ENCODE measurements at regions not wholly inside any gene's neighbourhood (a gene's known extent, or its start where the extent isn't known, plus 50 kb on each side); places are given as distances from the start of the nearest gene placed in this dataset.

GRCh38 chr5:2376486-2376885 lies 375.0 kb downstream of the IRX2 start:
- Histone ChIP-seq H3K36me3 (ENCODE audit: control insufficient read depth, insufficient read depth, low read length) (no peaks in the 10 kb centered on the region), H3K4me1 (ENCODE audit: control insufficient read depth, insufficient read depth, low read length) (no peaks in the 10 kb centered on the region), H3K9ac (ENCODE audit: low read length) (no peak overlapping the region), H3K4me3 (ENCODE audit: low read length) (no peak overlapping the region), H3K9me3 (ENCODE audit: control insufficient read depth, low read length) (no peaks in the 10 kb centered on the region), H3K27me3 (ENCODE audit: control insufficient read depth, insufficient read depth, low read length) (no peaks in the 10 kb centered on the region)

- no peaks in the 10 kb centered on the region for H3K4me1 ChIP-seq (ENCODE audit: control insufficient read depth, insufficient read depth, low read length)
- H3K4me3 ChIP-seq (ENCODE audit: low read length) = no peak overlapping the region
- H3K27me3 ChIP-seq (ENCODE audit: control insufficient read depth, insufficient read depth, low read length) = no peaks in the 10 kb centered on the region
- no peaks in the 10 kb centered on the region for H3K9me3 ChIP-seq (ENCODE audit: control insufficient read depth, low read length)
- H3K36me3 ChIP-seq (ENCODE audit: control insufficient read depth, insufficient read depth, low read length) = no peaks in the 10 kb centered on the region
- H3K9ac ChIP-seq (ENCODE audit: low read length) = no peak overlapping the region
These were observed 375.7 kb downstream of the IRX2 start for GRCh38 chr5:2375757-2376250.

- Histone ChIP-seq H3K27me3 (ENCODE audit: control insufficient read depth, insufficient read depth, low read length) (no peaks in the 10 kb centered on the region), H3K4me1 (ENCODE audit: control insufficient read depth, insufficient read depth, low read length) (no peaks in the 10 kb centered on the region), H3K4me3 (ENCODE audit: low read length) (no peak overlapping the region), H3K9me3 (ENCODE audit: control insufficient read depth, low read length) (no peaks in the 10 kb centered on the region), H3K36me3 (ENCODE audit: control insufficient read depth, insufficient read depth, low read length) (no peaks in the 10 kb centered on the region), H3K9ac (ENCODE audit: low read length) (no peak overlapping the region)
These were observed 376.2 kb downstream of the IRX2 start for GRCh38 chr5:2375291-2375690.

- Histone ChIP-seq H3K36me3 (ENCODE audit: control insufficient read depth, insufficient read depth, low read length) (no peaks in the 10 kb centered on the region), H3K27me3 (ENCODE audit: control insufficient read depth, insufficient read depth, low read length) (no peaks in the 10 kb centered on the region), H3K4me3 (ENCODE audit: low read length) (no peak overlapping the region), H3K9me3 (ENCODE audit: control insufficient read depth, low read length) (no peaks in the 10 kb centered on the region), H3K9ac (ENCODE audit: low read length) (no peak overlapping the region), H3K4me1 (ENCODE audit: control insufficient read depth, insufficient read depth, low read length) (no peaks in the 10 kb centered on the region)
These were observed 376.8 kb downstream of the IRX2 start for GRCh38 chr5:2374703-2375102.

- Histone ChIP-seq H3K9ac (ENCODE audit: low read length) (no peak overlapping the region), H3K4me3 (ENCODE audit: low read length) (no peak overlapping the region), H3K4me1 (ENCODE audit: control insufficient read depth, insufficient read depth, low read length) (no peaks in the 10 kb centered on the region), H3K36me3 (ENCODE audit: control insufficient read depth, insufficient read depth, low read length) (no peaks in the 10 kb centered on the region), H3K9me3 (ENCODE audit: control insufficient read depth, low read length) (no peaks in the 10 kb centered on the region), H3K27me3 (ENCODE audit: control insufficient read depth, insufficient read depth, low read length) (no peaks in the 10 kb centered on the region)
These were observed 377.8 kb downstream of the IRX2 start for GRCh38 chr5:2373631-2374030.

GRCh38 chr5:2371419-2371710 lies 380.1 kb downstream of the IRX2 start:
- Histone ChIP-seq H3K36me3 (ENCODE audit: control insufficient read depth, insufficient read depth, low read length) (no peaks in the 10 kb centered on the region), H3K27me3 (ENCODE audit: control insufficient read depth, insufficient read depth, low read length) (no peaks in the 10 kb centered on the region), H3K4me3 (ENCODE audit: low read length) (no peak overlapping the region), H3K9me3 (ENCODE audit: control insufficient read depth, low read length) (no peaks in the 10 kb centered on the region), H3K9ac (ENCODE audit: low read length) (no peak overlapping the region), H3K4me1 (ENCODE audit: control insufficient read depth, insufficient read depth, low read length) (no peaks in the 10 kb centered on the region)

GRCh38 chr5:2370626-2371418 lies 380.7 kb downstream of the IRX2 start:
- Histone ChIP-seq H3K9ac (ENCODE audit: low read length) (no peak overlapping the region), H3K9me3 (ENCODE audit: control insufficient read depth, low read length) (no peaks in the 10 kb centered on the region), H3K36me3 (ENCODE audit: control insufficient read depth, insufficient read depth, low read length) (no peaks in the 10 kb centered on the region), H3K4me3 (ENCODE audit: low read length) (no peak overlapping the region), H3K4me1 (ENCODE audit: control insufficient read depth, insufficient read depth, low read length) (no peaks in the 10 kb centered on the region), H3K27me3 (ENCODE audit: control insufficient read depth, insufficient read depth, low read length) (no peaks in the 10 kb centered on the region)

GRCh38 chr5:2369178-2369577 lies 382.3 kb downstream of the IRX2 start:
- Histone ChIP-seq H3K9me3 (ENCODE audit: control insufficient read depth, low read length) (no peaks in the 10 kb centered on the region), H3K27me3 (ENCODE audit: control insufficient read depth, insufficient read depth, low read length) (no peaks in the 10 kb centered on the region), H3K9ac (ENCODE audit: low read length) (no peak overlapping the region), H3K4me1 (ENCODE audit: control insufficient read depth, insufficient read depth, low read length) (no peaks in the 10 kb centered on the region), H3K36me3 (ENCODE audit: control insufficient read depth, insufficient read depth, low read length) (no peaks in the 10 kb centered on the region), H3K4me3 (ENCODE audit: low read length) (no peak overlapping the region)

- no peaks in the 10 kb centered on the region for H3K36me3 ChIP-seq (ENCODE audit: control insufficient read depth, insufficient read depth, low read length)
- H3K9me3 ChIP-seq (ENCODE audit: control insufficient read depth, low read length) = no peaks in the 10 kb centered on the region
- no peaks in the 10 kb centered on the region for H3K4me1 ChIP-seq (ENCODE audit: control insufficient read depth, insufficient read depth, low read length)
These were observed 384.7 kb downstream of the IRX2 start for GRCh38 chr5:2366816-2367215.

GRCh38 chr5:2357309-2357708 lies 394.2 kb downstream of the IRX2 start:
- no peaks in the 10 kb centered on the region for H3K4me1 ChIP-seq (ENCODE audit: control insufficient read depth, insufficient read depth, low read length)
- H3K4me3 ChIP-seq (ENCODE audit: low read length) = no peak overlapping the region
- H3K9me3 ChIP-seq (ENCODE audit: control insufficient read depth, low read length) = no peaks in the 10 kb centered on the region
- H3K9ac ChIP-seq (ENCODE audit: low read length) = no peak overlapping the region
- H3K36me3 ChIP-seq (ENCODE audit: control insufficient read depth, insufficient read depth, low read length) = no peaks in the 10 kb centered on the region
- no peaks in the 10 kb centered on the region for H3K27me3 ChIP-seq (ENCODE audit: control insufficient read depth, insufficient read depth, low read length)

More at GRCh38 chr5:2366816-2367215, 384.7 kb downstream of the IRX2 start:
- Histone ChIP-seq H3K27me3 (ENCODE audit: control insufficient read depth, insufficient read depth, low read length) (no peaks in the 10 kb centered on the region), H3K9ac (ENCODE audit: low read length) (no peak overlapping the region), H3K4me3 (ENCODE audit: low read length) (no peak overlapping the region)

- no peaks in the 10 kb centered on the region for H3K4me1 ChIP-seq (ENCODE audit: control insufficient read depth, insufficient read depth, low read length)
- H3K4me3 ChIP-seq (ENCODE audit: low read length) = no peak overlapping the region
- H3K9ac ChIP-seq (ENCODE audit: low read length) = no peak overlapping the region
- no peaks in the 10 kb centered on the region for H3K27me3 ChIP-seq (ENCODE audit: control insufficient read depth, insufficient read depth, low read length)
- H3K36me3 ChIP-seq (ENCODE audit: control insufficient read depth, insufficient read depth, low read length) = no peaks in the 10 kb centered on the region
- no peaks in the 10 kb centered on the region for H3K9me3 ChIP-seq (ENCODE audit: control insufficient read depth, low read length)
These were observed 395.6 kb downstream of the IRX2 start for GRCh38 chr5:2355859-2356258.

- Histone ChIP-seq H3K36me3 (ENCODE audit: control insufficient read depth, insufficient read depth, low read length) (no peaks in the 10 kb centered on the region), H3K9me3 (ENCODE audit: control insufficient read depth, low read length) (no peaks in the 10 kb centered on the region), H3K4me3 (ENCODE audit: low read length) (no peak overlapping the region), H3K9ac (ENCODE audit: low read length) (no peak overlapping the region), H3K4me1 (ENCODE audit: control insufficient read depth, insufficient read depth, low read length) (no peaks in the 10 kb centered on the region), H3K27me3 (ENCODE audit: control insufficient read depth, insufficient read depth, low read length) (no peaks in the 10 kb centered on the region)
These were observed 397.5 kb downstream of the IRX2 start for GRCh38 chr5:2353871-2354440.

Data from mucosa of stomach (tissue), 1 donor.